GM23338 (cell line): ENCODE measurements at regions not wholly inside any gene's neighbourhood (a gene's known extent, or its start where the extent isn't known, plus 50 kb on each side); places are given as distances from the start of the nearest gene placed in this dataset.

Experiments used
- ATAC-seq: fragments of 200-7000 bp; cut with Tn5 transposase; 3 replicates; pipeline ENCODE4 v1.9.1; 2020
- DNase-seq: peaks from one replicate; pipeline ENCODE4 v3.0.0-alpha.2; 2015; ENCODE audit warnings: low spot score
- H2AFZ ChIP-seq: fragments of 200-600 bp; sonication (generic); 2 replicates; pipeline ENCODE4 v1.8.0; 2016; ENCODE audit warnings: antibody characterized with exemption, mild to moderate bottlenecking, moderate library complexity
- H3F3A ChIP-seq: fragments of 200-600 bp; sonication (generic); replicated peaks from 2 replicates; pipeline ENCODE4 v1.8.0; 2017; ENCODE audit warnings: antibody characterized with exemption, mixed run types, low read depth
- H3K27ac ChIP-seq: fragments of 200-600 bp; sonication (generic); 2 replicates; pipeline ENCODE4 v1.6.1; 2016; ENCODE audit warnings: low read depth
- H3K27me3 ChIP-seq: fragments of 200-600 bp; sonication (generic); 2 replicates; pipeline ENCODE4 v1.8.0; 2016; ENCODE audit warnings: mild to moderate bottlenecking, mixed run types, moderate library complexity; ENCODE audit not compliant: insufficient read depth
- H3K36me3 ChIP-seq: fragments of 200-600 bp; sonication (generic); 2 replicates; pipeline ENCODE4 v1.8.0; 2016; ENCODE audit warnings: mild to moderate bottlenecking; ENCODE audit not compliant: insufficient read depth
- H3K4me1 ChIP-seq: fragments of 200-600 bp; sonication (generic); 2 replicates; pipeline ENCODE4 v1.8.0; 2016; ENCODE audit warnings: mild to moderate bottlenecking, moderate library complexity; ENCODE audit not compliant: insufficient read depth
- H3K4me2 ChIP-seq: fragments of 200-600 bp; sonication (generic); 2 replicates; pipeline ENCODE4 v1.7.1; 2017; ENCODE audit warnings: mixed run types
- H3K4me3 ChIP-seq: fragments of 200-600 bp; sonication (generic); 2 replicates; pipeline ENCODE4 v1.6.1; 2016; ENCODE audit warnings: mixed run types
- H3K79me2 ChIP-seq: fragments of 200-600 bp; sonication (generic); replicated peaks from 2 replicates; pipeline ENCODE4 v1.8.0; 2017; ENCODE audit warnings: mild to moderate bottlenecking; ENCODE audit not compliant: insufficient read depth
- H3K9me2 ChIP-seq: fragments of 200-600 bp; sonication (generic); 2 replicates; pipeline ENCODE4 v1.8.0; 2017; ENCODE audit not compliant: insufficient read depth
- H4K20me1 ChIP-seq: fragments of 200-600 bp; sonication (generic); replicated peaks from 2 replicates; pipeline ENCODE4 v1.8.0; 2017; ENCODE audit warnings: mild to moderate bottlenecking; ENCODE audit not compliant: insufficient read depth
- H3K27ac Mint-ChIP-seq: 2 replicates; pipeline ENCODE4 v1.8.0; 2020; ENCODE audit warnings: inconsistent platforms, mild to moderate bottlenecking, moderate library complexity, mixed read lengths
- H3K27me3 Mint-ChIP-seq: 3 replicates; pipeline ENCODE4 v1.8.0; 2022; ENCODE audit warnings: low read depth, mild to moderate bottlenecking, moderate library complexity, mixed read lengths, inconsistent platforms; ENCODE audit not compliant: insufficient read depth, poor library complexity
- H3K36me3 Mint-ChIP-seq: 3 replicates; pipeline ENCODE4 v1.8.0; 2021; ENCODE audit warnings: low read depth, mild to moderate bottlenecking, inconsistent platforms, moderate library complexity, mixed read lengths
- H3K4me1 Mint-ChIP-seq: 3 replicates; pipeline ENCODE4 v1.8.0; 2020; ENCODE audit warnings: mild to moderate bottlenecking, inconsistent platforms, mixed read lengths
- H3K4me3 Mint-ChIP-seq: 3 replicates; pipeline ENCODE4 v1.8.0; 2021; ENCODE audit warnings: moderate library complexity, mild to moderate bottlenecking, inconsistent platforms, mixed read lengths
- H3K9me3 Mint-ChIP-seq: 3 replicates; pipeline ENCODE4 v1.8.0; 2020; ENCODE audit warnings: moderate library complexity, mild to moderate bottlenecking, inconsistent platforms, mixed read lengths
- CREB1 ChIP-seq: fragments of 250-450 bp; sonication (Bioruptor Pico); IDR thresholded peaks from 2 replicates; pipeline ENCODE4 v1.5.0; 2020; ENCODE audit warnings: low read depth, mild to moderate bottlenecking, moderate library complexity
- EZH2 ChIP-seq: fragments of 200-600 bp; sonication (generic); IDR thresholded peaks from one replicate; pipeline ENCODE4 v1.8.0; 2017; ENCODE audit warnings: antibody characterized with exemption, mild to moderate bottlenecking, low read depth; ENCODE audit not compliant: unreplicated experiment
- EZH2phosphoT487 ChIP-seq: fragments of 200-600 bp; sonication (generic); IDR thresholded peaks from one replicate; pipeline ENCODE4 v1.8.1; 2018; ENCODE audit warnings: antibody characterized with exemption; ENCODE audit not compliant: unreplicated experiment
- JUNB ChIP-seq: IDR thresholded peaks from one replicate; pipeline ENCODE4 v1.6.1; 2016; ENCODE audit warnings: antibody characterized with exemption; ENCODE audit not compliant: unreplicated experiment
- NANOG ChIP-seq: IDR thresholded peaks from 2 replicates; pipeline ENCODE4 v1.6.1; 2016; ENCODE audit warnings: antibody characterized with exemption, borderline replicate concordance
- POLR2AphosphoS5 ChIP-seq: IDR thresholded peaks from 2 replicates; pipeline ENCODE4 v1.6.1; 2016; ENCODE audit warnings: antibody characterized with exemption, low read depth
- REST ChIP-seq: IDR thresholded peaks from one replicate; pipeline ENCODE4 v1.6.1; 2018; ENCODE audit warnings: antibody characterized with exemption; ENCODE audit not compliant: unreplicated experiment
- STAT1 ChIP-seq: IDR thresholded peaks from one replicate; pipeline ENCODE4 v1.6.1; 2016; ENCODE audit warnings: antibody characterized with exemption; ENCODE audit not compliant: unreplicated experiment
- ZNF114 ChIP-seq: fragments of 250-450 bp; sonication (Bioruptor Pico); IDR thresholded peaks from 2 replicates; pipeline ENCODE4 v1.5.0; 2020; ENCODE audit warnings: mild to moderate bottlenecking, moderate library complexity
- ZNF331 ChIP-seq: fragments of 250-450 bp; sonication (Bioruptor Pico); IDR thresholded peaks from 2 replicates; pipeline ENCODE4 v1.5.0; 2020; ENCODE audit warnings: low read depth, mild to moderate bottlenecking, moderate library complexity
- ZNF462 ChIP-seq: fragments of 250-450 bp; sonication (Bioruptor Pico); IDR thresholded peaks from 2 replicates; pipeline ENCODE4 v1.5.0; 2020; ENCODE audit warnings: mild to moderate bottlenecking, moderate library complexity
- TF ChIP-seq, protein P1 (sequence below): IDR thresholded peaks from 2 replicates; pipeline ENCODE4 v1.6.1; 2016; ENCODE audit warnings: antibody characterized with exemption
- TF ChIP-seq, protein P2 (sequence below), 2 experiments: fragments of 200-600 bp in 1 of 2; sonication (generic) in 1 of 2; conservative IDR thresholded peaks; 2 replicates each; pipeline versions ENCODE4 v1.5.1 to v1.6.1; 2016 to 2017; ENCODE audit warnings: antibody characterized with exemption in 2 of 2, low read depth in 2 of 2, mild to moderate bottlenecking in 2 of 2, moderate library complexity in 1 of 2

DNA sequence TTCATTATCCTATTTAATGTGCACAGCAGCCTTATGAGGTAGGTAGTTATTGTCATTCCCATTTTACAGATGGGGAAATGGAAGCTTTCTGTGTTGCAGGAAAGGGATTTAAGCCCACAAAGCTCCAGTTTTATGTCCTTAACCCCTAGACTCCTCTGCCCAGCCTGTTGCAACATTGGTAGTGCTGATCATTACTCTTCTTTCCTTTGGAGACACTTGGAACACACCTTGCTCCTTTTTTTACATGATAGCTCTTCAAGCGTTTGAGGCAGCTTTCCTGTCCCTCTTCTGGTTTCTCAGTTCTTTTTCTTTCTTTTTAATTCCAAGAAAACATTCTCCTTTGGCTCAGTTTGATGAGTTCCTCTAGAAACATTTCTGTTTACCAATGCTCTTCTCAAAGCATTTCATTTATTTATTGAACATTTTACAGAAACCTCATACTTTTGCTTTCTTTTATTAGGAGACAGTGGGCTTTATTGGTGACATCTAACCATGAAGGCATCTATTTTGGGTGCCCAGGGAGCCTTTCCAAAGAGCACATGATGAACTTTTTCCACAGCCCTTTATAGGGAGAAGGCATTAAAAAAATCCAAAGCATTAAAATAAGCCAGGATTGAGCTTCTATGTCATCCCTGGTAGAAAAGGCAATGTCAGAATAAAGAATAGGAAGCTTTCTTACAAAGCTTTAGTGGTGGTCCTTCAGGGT, 218.0 kb downstream of the TMEM38B start:
- ATAC-seq (no peak), DNase-seq (no peak)
- Histone ChIP-seq H3K27me3 (no peaks in the 10 kb centered on the region), H2AFZ (no peak overlapping the region; the same call in 1 of the 2 replicates), H3K4me1 (peaks cover 20% of the 10 kb centered on the region), H3K4me3 (no peak overlapping the region), H3K27ac (peak overlapping the region; percentile 96), H3K4me2 (peak overlapping the region; percentile 3; the same call in 1 of the 2 replicates), H3K9me2 (peaks cover 5% of the 10 kb centered on the region; the same call in 1 of the 2 replicates), H4K20me1 (no peaks in the 10 kb centered on the region), H3K36me3 (no peaks in the 10 kb centered on the region), H3F3A (no peaks in the 10 kb centered on the region), H3K79me2 (no peaks in the 10 kb centered on the region)
- H3K9me3 Mint-ChIP-seq: peaks cover 7% of the 10 kb centered on the region; the same call in 1 of the 3 replicates
- H3K4me1 Mint-ChIP-seq: peaks cover 48% of the 10 kb centered on the region
- peak overlapping the region; percentile 96; the same call in 1 of the 2 replicates for H3K27ac Mint-ChIP-seq
- no peaks in the 10 kb centered on the region for H3K27me3 Mint-ChIP-seq
- 0 out of 3 replicates have a peak, but pooled peaks cover 5% of the 10 kb centered on the region for H3K36me3 Mint-ChIP-seq
- no peak for TF ChIP-seq NANOG
- TF ChIP-seq CREB1 (CRISPR knock-in tag): no peak
- no peak for TF ChIP-seq EZH2
- TF ChIP-seq, protein P1, sequence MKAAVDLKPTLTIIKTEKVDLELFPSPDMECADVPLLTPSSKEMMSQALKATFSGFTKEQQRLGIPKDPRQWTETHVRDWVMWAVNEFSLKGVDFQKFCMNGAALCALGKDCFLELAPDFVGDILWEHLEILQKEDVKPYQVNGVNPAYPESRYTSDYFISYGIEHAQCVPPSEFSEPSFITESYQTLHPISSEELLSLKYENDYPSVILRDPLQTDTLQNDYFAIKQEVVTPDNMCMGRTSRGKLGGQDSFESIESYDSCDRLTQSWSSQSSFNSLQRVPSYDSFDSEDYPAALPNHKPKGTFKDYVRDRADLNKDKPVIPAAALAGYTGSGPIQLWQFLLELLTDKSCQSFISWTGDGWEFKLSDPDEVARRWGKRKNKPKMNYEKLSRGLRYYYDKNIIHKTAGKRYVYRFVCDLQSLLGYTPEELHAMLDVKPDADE: no peak
- no peak for TF ChIP-seq ZNF114 (CRISPR knock-in tag)
- TF ChIP-seq, protein P2, sequence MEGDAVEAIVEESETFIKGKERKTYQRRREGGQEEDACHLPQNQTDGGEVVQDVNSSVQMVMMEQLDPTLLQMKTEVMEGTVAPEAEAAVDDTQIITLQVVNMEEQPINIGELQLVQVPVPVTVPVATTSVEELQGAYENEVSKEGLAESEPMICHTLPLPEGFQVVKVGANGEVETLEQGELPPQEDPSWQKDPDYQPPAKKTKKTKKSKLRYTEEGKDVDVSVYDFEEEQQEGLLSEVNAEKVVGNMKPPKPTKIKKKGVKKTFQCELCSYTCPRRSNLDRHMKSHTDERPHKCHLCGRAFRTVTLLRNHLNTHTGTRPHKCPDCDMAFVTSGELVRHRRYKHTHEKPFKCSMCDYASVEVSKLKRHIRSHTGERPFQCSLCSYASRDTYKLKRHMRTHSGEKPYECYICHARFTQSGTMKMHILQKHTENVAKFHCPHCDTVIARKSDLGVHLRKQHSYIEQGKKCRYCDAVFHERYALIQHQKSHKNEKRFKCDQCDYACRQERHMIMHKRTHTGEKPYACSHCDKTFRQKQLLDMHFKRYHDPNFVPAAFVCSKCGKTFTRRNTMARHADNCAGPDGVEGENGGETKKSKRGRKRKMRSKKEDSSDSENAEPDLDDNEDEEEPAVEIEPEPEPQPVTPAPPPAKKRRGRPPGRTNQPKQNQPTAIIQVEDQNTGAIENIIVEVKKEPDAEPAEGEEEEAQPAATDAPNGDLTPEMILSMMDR (conservative IDR thresholded peaks at IDR 0.05; ENCODE audit: low read depth in 2 of 2): no peak
- TF ChIP-seq REST: no peak
- TF ChIP-seq ZNF331: no peak
- no peak for TF ChIP-seq STAT1
- no peak for TF ChIP-seq EZH2phosphoT487
- TF ChIP-seq JUNB: no peak
- no peak for TF ChIP-seq ZNF462
- TF ChIP-seq POLR2AphosphoS5: no peak
- H3K4me3 Mint-ChIP-seq: no peak overlapping the region
